ENCODE measurements at regions not wholly inside any gene's neighbourhood (a gene's known extent, or its start where the extent isn't known, plus 50 kb on each side); places are given as distances from the start of the nearest gene placed in this dataset.

GRCh38 chr4:64880557-64880956, 471.3 kb upstream of the TECRL start:
- DNase-seq (ENCODE audit: low read depth) = no peak
- H3K4me3 ChIP-seq (ENCODE audit: low read depth, low read length) = no peak overlapping the region
- TF ChIP-seq CTCF (IDR thresholded peaks at IDR 0.05; ENCODE audit: control insufficient read depth, extremely low read depth, insufficient read depth) = no peak

GRCh38 chr4:64876021-64876420, 466.8 kb upstream of the TECRL start:
- no peak for TF ChIP-seq CTCF (IDR thresholded peaks at IDR 0.05; ENCODE audit: control insufficient read depth, extremely low read depth, insufficient read depth)
- no peak for DNase-seq (ENCODE audit: low read depth)
- H3K4me3 ChIP-seq (ENCODE audit: low read depth, low read length) = no peak overlapping the region

GRCh38 chr4:64870558-64870957, 461.3 kb upstream of the TECRL start:
- no peak overlapping the region for H3K4me3 ChIP-seq (ENCODE audit: low read depth, low read length)
- no peak for DNase-seq (ENCODE audit: low read depth)
- no peak for TF ChIP-seq CTCF (IDR thresholded peaks at IDR 0.05; ENCODE audit: control insufficient read depth, extremely low read depth, insufficient read depth)

GRCh38 chr4:64857815-64858214, 448.6 kb upstream of the TECRL start:
- DNase-seq (ENCODE audit: low read depth) = no peak
- TF ChIP-seq CTCF (IDR thresholded peaks at IDR 0.05; ENCODE audit: control insufficient read depth, extremely low read depth, insufficient read depth) = no peak
- H3K4me3 ChIP-seq (ENCODE audit: low read depth, low read length) = no peak overlapping the region

GRCh38 chr4:64857198-64857597, 447.9 kb upstream of the TECRL start:
- TF ChIP-seq CTCF (IDR thresholded peaks at IDR 0.05; ENCODE audit: control insufficient read depth, extremely low read depth, insufficient read depth) = no peak
- DNase-seq (ENCODE audit: low read depth) = no peak
- no peak overlapping the region for H3K4me3 ChIP-seq (ENCODE audit: low read depth, low read length)

GRCh38 chr4:64846417-64846816, 437.2 kb upstream of the TECRL start:
- H3K4me3 ChIP-seq (ENCODE audit: low read depth, low read length) = no peak overlapping the region
- TF ChIP-seq CTCF (IDR thresholded peaks at IDR 0.05; ENCODE audit: control insufficient read depth, extremely low read depth, insufficient read depth) = no peak
- no peak for DNase-seq (ENCODE audit: low read depth)

- H3K4me3 ChIP-seq (ENCODE audit: low read depth, low read length) = no peak overlapping the region
- TF ChIP-seq CTCF (IDR thresholded peaks at IDR 0.05; ENCODE audit: control insufficient read depth, extremely low read depth, insufficient read depth) = no peak
- DNase-seq (ENCODE audit: low read depth) = no peak
Measured at GRCh38 chr4:64829749-64830148, 420.5 kb upstream of the TECRL start.

Measured in LNCaP clone FGC (cell line).